ENCODE measurements at regions not wholly inside any gene's neighbourhood (a gene's known extent, or its start where the extent isn't known, plus 50 kb on each side); places are given as distances from the start of the nearest gene placed in this dataset.
A peak's percentile ranks its signal among the peaks of the same experiment; 100 is the strongest.

DNA sequence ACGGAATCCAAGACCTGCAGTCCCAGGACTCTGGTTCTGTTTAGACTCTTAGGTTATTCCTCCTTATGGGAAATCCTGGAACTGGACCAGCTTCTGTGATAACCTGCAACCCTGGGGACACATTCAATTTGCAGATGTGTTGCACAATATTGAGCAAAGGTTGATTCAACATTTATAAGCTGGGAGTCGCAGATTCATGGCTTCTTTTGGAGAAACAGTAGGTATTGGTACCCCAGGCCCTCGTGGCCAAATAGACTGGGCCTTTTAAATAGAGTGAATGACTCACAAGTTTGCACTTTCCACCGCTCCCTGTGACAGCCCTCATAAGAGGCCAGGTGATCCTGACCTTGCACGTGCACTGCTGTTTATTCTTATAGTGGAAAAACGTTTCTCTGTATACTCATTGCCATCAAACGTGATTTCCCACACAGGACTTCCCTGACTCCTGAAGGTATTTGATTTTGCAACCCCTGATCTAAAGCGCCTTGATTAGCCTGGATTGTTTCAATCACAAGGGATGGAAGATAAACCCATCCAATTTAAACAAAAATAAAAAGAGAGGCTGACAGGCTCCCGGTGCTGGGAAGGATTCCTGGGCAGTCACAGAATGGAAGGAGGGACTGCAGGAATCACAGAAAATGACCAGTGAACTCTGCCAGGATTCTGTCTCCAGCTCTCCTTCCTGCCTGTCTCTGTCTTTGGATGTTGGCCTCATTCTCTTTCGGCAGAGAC, 98.0 kb downstream of the VCPKMT start:
- Mint-ChIP-seq H3K9me3 (peaks cover 0 to 24% (median 3%) of the 10 kb centered on the region in 11 donors), H3K4me1 (peaks cover 18 to 56% (median 41%) of the 10 kb centered on the region in 7 donors), H3K4me3 (no peak overlapping the region), H3K27ac (no peak overlapping the region), H3K27me3 (no peaks in the 10 kb centered on the region), H3K36me3 (peaks cover 17 to 44% (median 32%) of the 10 kb centered on the region in 5 donors)
- ChIA-PET POLR2A (interaction anchor here (0.6 to 1.6 kb wide), 5 partner anchors 11 to 392 kb away, joined by 3 to 8 read pairs (median 4); no protein-coding TSS in a partner anchor), CTCF (no interaction called here)
- DNase-seq = no peak
- no peak overlapping the region for H3K27ac ChIP-seq (ENCODE audit: low read depth, low read length)
- H3K36me3 ChIP-seq (ENCODE audit: control insufficient read depth in 2 of 3, insufficient read depth in 3 of 3, low read length in 3 of 3) = peaks cover 0 to 6% (median 0%) of the 10 kb centered on the region in 3 experiments
- no peak for ATAC-seq
- no peak overlapping the region for H3K4me3 ChIP-seq (ENCODE audit: low read length)
- H3K27me3 ChIP-seq (ENCODE audit: control insufficient read depth in 2 of 2, insufficient read depth in 2 of 2, low read length in 2 of 2) = no peaks in the 10 kb centered on the region
- intact Hi-C loops (cut with micrococcal nuclease) = no loop called here
- peaks cover 0 to 9% (median 0%) of the 10 kb centered on the region in 3 experiments for H3K9me3 ChIP-seq (ENCODE audit: control insufficient read depth in 2 of 3, low read length in 3 of 3)
- H3K4me1 ChIP-seq (ENCODE audit: control insufficient read depth in 2 of 2, insufficient read depth in 2 of 2, low read length in 2 of 2) = peaks cover 4 to 5% of the 10 kb centered on the region in 2 donors

DNA sequence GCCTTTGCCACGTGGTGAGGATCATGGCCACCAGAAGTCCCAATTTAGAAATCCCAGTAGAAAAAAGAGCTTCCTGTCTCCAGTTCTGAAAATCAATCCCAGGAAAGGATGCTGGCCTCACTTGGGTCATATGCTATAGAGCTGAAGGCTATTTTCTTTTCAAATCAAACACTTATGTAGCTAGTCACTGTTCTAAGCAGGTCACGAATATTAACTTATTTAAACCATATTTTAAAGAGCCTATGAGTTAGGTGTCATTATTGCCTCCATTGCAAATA, 97.5 kb downstream of the VCPKMT start:
- ChIA-PET POLR2A (interaction anchor here (1.3 to 1.6 kb wide), 2 partner anchors 11 to 150 kb away, joined by 4 to 8 read pairs; no protein-coding TSS in a partner anchor), CTCF (no interaction called here)
- Histone ChIP-seq H3K36me3 (ENCODE audit: control insufficient read depth in 2 of 3, insufficient read depth in 3 of 3, low read length in 3 of 3) (peaks cover 0 to 6% (median 0%) of the 10 kb centered on the region in 3 experiments), H3K4me3 (ENCODE audit: low read length) (no peak overlapping the region), H3K27me3 (ENCODE audit: control insufficient read depth in 2 of 2, insufficient read depth in 2 of 2, low read length in 2 of 2) (no peaks in the 10 kb centered on the region), H3K27ac (ENCODE audit: low read depth, low read length) (no peak overlapping the region), H3K4me1 (ENCODE audit: control insufficient read depth in 2 of 2, insufficient read depth in 2 of 2, low read length in 2 of 2) (peaks cover 4 to 5% of the 10 kb centered on the region in 2 donors), H3K9me3 (ENCODE audit: control insufficient read depth in 2 of 3, low read length in 3 of 3) (peaks cover 0 to 9% (median 0%) of the 10 kb centered on the region in 3 experiments)
- peaks cover 0 to 27% (median 3%) of the 10 kb centered on the region in 11 donors for H3K9me3 Mint-ChIP-seq
- DNase-seq (no peak), ATAC-seq (no peak)
- intact Hi-C loops (cut with micrococcal nuclease) = no loop called here
- peaks cover 18 to 54% (median 44%) of the 10 kb centered on the region in 7 donors for H3K4me1 Mint-ChIP-seq
- peaks cover 18 to 49% (median 34%) of the 10 kb centered on the region in 5 donors for H3K36me3 Mint-ChIP-seq
- H3K4me3 Mint-ChIP-seq = no peak overlapping the region
- no peaks in the 10 kb centered on the region for H3K27me3 Mint-ChIP-seq
- no peak overlapping the region for H3K27ac Mint-ChIP-seq

DNA sequence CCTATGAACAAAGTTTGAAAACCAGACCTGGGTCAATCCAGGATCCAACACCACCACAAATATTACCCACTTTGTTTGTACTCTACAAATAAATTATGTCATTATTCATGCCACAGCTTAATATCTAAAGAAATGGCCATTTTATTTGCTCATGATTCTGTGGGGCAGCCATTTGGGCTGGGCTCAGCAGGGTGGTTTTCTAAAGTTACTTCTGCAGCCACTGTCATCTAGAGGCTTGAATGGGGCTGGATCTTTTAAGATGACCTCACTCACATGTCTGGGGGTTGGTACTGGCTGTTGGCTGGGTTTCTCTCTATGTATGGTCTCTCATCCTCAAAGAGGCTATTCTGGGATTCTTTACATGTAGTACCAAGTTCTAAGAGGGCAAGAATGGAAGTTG, 96.2 kb downstream of the VCPKMT start:
- POLR2A ChIA-PET = interaction anchor here (0.9 to 1.0 kb wide), 2 partner anchors 18 to 19 kb away, joined by 3 read pairs; no protein-coding TSS in a partner anchor
- Mint-ChIP-seq H3K36me3 (peaks cover 18 to 55% (median 39%) of the 10 kb centered on the region in 5 donors), H3K27ac (no peak overlapping the region)

DNA sequence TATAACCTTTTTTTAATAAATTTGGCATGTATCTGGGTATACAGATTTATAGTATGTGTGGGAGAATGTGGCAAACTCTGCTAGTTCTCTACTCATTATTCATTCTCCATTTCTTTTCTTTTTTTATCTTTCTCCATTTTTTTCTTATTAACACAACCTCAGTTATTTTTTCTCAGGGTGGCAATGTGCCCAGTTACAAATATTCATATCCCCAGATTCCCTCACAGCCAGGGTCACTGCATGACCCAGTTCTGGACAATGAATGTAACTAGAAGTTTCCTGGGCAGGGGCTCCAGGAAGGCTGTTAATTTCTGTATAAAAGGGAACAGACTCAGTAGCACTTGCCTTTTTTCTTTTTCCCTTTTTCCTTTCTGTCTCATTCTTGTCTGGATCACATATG, 95.6 kb downstream of the VCPKMT start:
- H3K9me3 Mint-ChIP-seq = peaks cover 4 to 33% (median 8%) of the 10 kb centered on the region in 11 donors
- DNase-seq (no peak), ATAC-seq (no peak)
- peaks cover 0 to 6% (median 0%) of the 10 kb centered on the region in 3 experiments for H3K36me3 ChIP-seq (ENCODE audit: control insufficient read depth in 2 of 3, insufficient read depth in 3 of 3, low read length in 3 of 3)
- H3K27me3 Mint-ChIP-seq = no peaks in the 10 kb centered on the region
- H3K27ac Mint-ChIP-seq = peak overlapping the region in 4 of 9 donors; percentile 3 to 81 (median 75)
- peak overlapping the region in 4 of 10 donors; percentile 45 to 68 (median 64) for H3K4me3 Mint-ChIP-seq
- CTCF ChIA-PET = no interaction called here
- peaks cover 24 to 60% (median 44%) of the 10 kb centered on the region in 5 donors for H3K36me3 Mint-ChIP-seq
- no peak overlapping the region for H3K4me3 ChIP-seq (ENCODE audit: low read length)
- intact Hi-C loops (cut with micrococcal nuclease) = loop anchor here (1.0 to 2.0 kb wide), 3 partner anchors 18 to 24 kb away; no protein-coding TSS in a partner anchor
- POLR2A ChIA-PET = interaction anchor here (1.0 to 1.6 kb wide), 2 partner anchors 17 to 18 kb away, joined by 3 to 5 read pairs; no protein-coding TSS in a partner anchor
- peaks cover 4 to 5% of the 10 kb centered on the region in 2 donors for H3K4me1 ChIP-seq (ENCODE audit: control insufficient read depth in 2 of 2, insufficient read depth in 2 of 2, low read length in 2 of 2)
- H3K27me3 ChIP-seq (ENCODE audit: control insufficient read depth in 2 of 2, insufficient read depth in 2 of 2, low read length in 2 of 2) = no peaks in the 10 kb centered on the region
- H3K4me1 Mint-ChIP-seq = peaks cover 12 to 49% (median 35%) of the 10 kb centered on the region in 7 donors
- no peak overlapping the region for H3K27ac ChIP-seq (ENCODE audit: low read depth, low read length)
- peaks cover 0 to 12% (median 0%) of the 10 kb centered on the region in 3 experiments for H3K9me3 ChIP-seq (ENCODE audit: control insufficient read depth in 2 of 3, low read length in 3 of 3)

More for the DNA sequence above, 96.2 kb downstream of the VCPKMT start:
- Mint-ChIP-seq H3K9me3 (peaks cover 0 to 27% (median 3%) of the 10 kb centered on the region in 11 donors), H3K27me3 (no peaks in the 10 kb centered on the region), H3K4me3 (no peak overlapping the region), H3K4me1 (peaks cover 13 to 54% (median 39%) of the 10 kb centered on the region in 7 donors)
- Histone ChIP-seq H3K36me3 (ENCODE audit: control insufficient read depth in 2 of 3, insufficient read depth in 3 of 3, low read length in 3 of 3) (peaks cover 0 to 6% (median 0%) of the 10 kb centered on the region in 3 experiments), H3K27me3 (ENCODE audit: control insufficient read depth in 2 of 2, insufficient read depth in 2 of 2, low read length in 2 of 2) (no peaks in the 10 kb centered on the region), H3K4me3 (ENCODE audit: low read length) (no peak overlapping the region), H3K27ac (ENCODE audit: low read depth, low read length) (no peak overlapping the region), H3K4me1 (ENCODE audit: control insufficient read depth in 2 of 2, insufficient read depth in 2 of 2, low read length in 2 of 2) (peaks cover 4 to 5% of the 10 kb centered on the region in 2 donors), H3K9me3 (ENCODE audit: control insufficient read depth in 2 of 3, low read length in 3 of 3) (peaks cover 0 to 9% (median 0%) of the 10 kb centered on the region in 3 experiments)
- intact Hi-C loops (cut with micrococcal nuclease) = loop anchor here (2.0 kb wide), 2 partner anchors 21 to 25 kb away; no protein-coding TSS in a partner anchor
- CTCF ChIA-PET = no interaction called here
- no peak for DNase-seq
- no peak for ATAC-seq

DNA sequence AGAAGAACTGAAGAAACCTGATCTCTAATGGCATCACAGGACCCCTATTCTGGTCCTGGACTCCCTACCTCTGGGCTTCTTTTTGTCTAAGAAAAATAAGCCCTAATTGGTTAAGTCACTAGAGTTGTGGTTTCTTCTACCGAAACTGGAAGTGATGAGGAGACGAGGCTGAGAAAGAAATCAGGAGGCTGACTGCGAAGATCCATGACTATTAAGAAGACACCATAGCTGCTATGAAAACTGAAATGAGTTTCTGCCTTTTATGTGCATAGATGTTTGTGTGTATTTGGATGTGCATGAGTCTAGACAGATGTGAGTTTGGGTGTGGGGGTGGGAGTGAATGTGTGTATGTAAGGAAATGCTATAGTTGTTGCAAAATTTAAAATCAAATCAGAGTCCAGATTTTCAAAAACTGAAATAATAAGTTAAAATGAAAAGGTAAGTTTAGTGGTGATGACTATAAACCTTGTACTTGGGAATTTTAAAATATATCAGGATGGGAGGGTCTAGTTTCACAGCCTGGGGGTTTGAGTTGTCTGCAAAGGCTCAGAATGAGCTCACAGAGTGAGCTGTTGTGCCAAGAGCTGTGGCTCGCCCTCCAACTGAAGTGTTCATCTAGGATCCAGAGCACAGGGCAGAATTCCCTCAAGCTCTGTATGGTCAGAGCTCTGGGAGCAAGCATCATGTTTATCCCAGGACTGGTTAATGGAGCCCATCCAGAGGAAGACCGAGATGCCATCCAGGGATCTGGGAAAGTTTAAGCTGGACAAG, 94.9 kb downstream of the VCPKMT start:
- Histone ChIP-seq H3K9me3 (ENCODE audit: control insufficient read depth in 2 of 3, low read length in 3 of 3) (peaks cover 0 to 15% (median 0%) of the 10 kb centered on the region in 3 experiments), H3K4me3 (ENCODE audit: low read length) (no peak overlapping the region), H3K27ac (ENCODE audit: low read depth, low read length) (no peak overlapping the region), H3K4me1 (ENCODE audit: control insufficient read depth in 2 of 2, insufficient read depth in 2 of 2, low read length in 2 of 2) (peaks cover under 1 to 5% of the 10 kb centered on the region in 2 donors), H3K27me3 (ENCODE audit: control insufficient read depth in 2 of 2, insufficient read depth in 2 of 2, low read length in 2 of 2) (no peaks in the 10 kb centered on the region), H3K36me3 (ENCODE audit: control insufficient read depth in 2 of 3, insufficient read depth in 3 of 3, low read length in 3 of 3) (peaks cover 0 to 6% (median 0%) of the 10 kb centered on the region in 3 experiments)
- Mint-ChIP-seq H3K9me3 (peaks cover 4 to 33% (median 10%) of the 10 kb centered on the region in 11 donors), H3K4me3 (peak overlapping the region in 9 of 10 donors; percentile 1 to 68 (median 49)), H3K27me3 (no peaks in the 10 kb centered on the region), H3K27ac (peak overlapping the region in 5 of 9 donors; percentile 0 to 81 (median 74)), H3K36me3 (peaks cover 25 to 58% (median 42%) of the 10 kb centered on the region in 5 donors), H3K4me1 (peaks cover 12 to 42% (median 28%) of the 10 kb centered on the region in 7 donors)
- DNase-seq (peak in 1 of 9 donors; percentile 23), ATAC-seq (no peak)
- POLR2A ChIA-PET = interaction anchor here (1.3 to 1.6 kb wide), 2 partner anchors 18 to 41 kb away, joined by 4 to 5 read pairs; no protein-coding TSS in a partner anchor
- CTCF ChIA-PET = interaction anchor here (0.8 to 1.0 kb wide), 2 partner anchors 17 to 82 kb away, joined by 4 to 5 read pairs; no protein-coding TSS in a partner anchor
- intact Hi-C loops (cut with micrococcal nuclease) = loop anchor here (1.0 to 2.0 kb wide), 3 partner anchors 17 to 23 kb away; no protein-coding TSS in a partner anchor

DNA sequence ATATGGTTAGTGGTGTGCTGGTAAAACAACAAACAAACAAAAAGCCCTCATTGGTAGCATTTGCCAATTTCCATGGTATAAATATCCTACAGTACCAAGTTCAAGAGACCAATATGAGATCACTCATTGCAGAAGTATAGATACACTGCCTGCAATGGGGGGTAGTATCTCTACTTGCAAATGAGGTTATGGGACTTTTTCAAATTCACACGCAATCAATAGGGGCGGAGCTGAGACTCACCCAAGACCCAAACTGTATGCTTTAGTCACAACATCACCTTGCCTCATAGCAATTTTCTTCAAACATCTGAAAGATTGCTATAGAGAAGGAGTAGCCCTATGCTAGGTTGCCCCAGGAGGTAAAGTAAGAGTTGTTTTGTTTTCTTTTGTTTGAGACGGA, 93.7 kb downstream of the VCPKMT start:
- Histone ChIP-seq H3K27me3 (ENCODE audit: control insufficient read depth in 2 of 2, insufficient read depth in 2 of 2, low read length in 2 of 2) (no peaks in the 10 kb centered on the region), H3K27ac (ENCODE audit: low read depth, low read length) (no peak overlapping the region), H3K36me3 (ENCODE audit: control insufficient read depth in 2 of 3, insufficient read depth in 3 of 3, low read length in 3 of 3) (peaks cover 0 to 6% (median 0%) of the 10 kb centered on the region in 3 experiments), H3K4me3 (ENCODE audit: low read length) (no peak overlapping the region), H3K4me1 (ENCODE audit: control insufficient read depth in 2 of 2, insufficient read depth in 2 of 2, low read length in 2 of 2) (peaks cover 0 to 5% of the 10 kb centered on the region in 2 donors), H3K9me3 (ENCODE audit: control insufficient read depth in 2 of 3, low read length in 3 of 3) (peaks cover 0 to 15% (median 0%) of the 10 kb centered on the region in 3 experiments)
- no peak for DNase-seq
- ATAC-seq = no peak
- ChIA-PET POLR2A (interaction anchor here (0.6 to 1.6 kb wide), 3 partner anchors 19 to 125 kb away, joined by 3 to 5 read pairs (median 4); no protein-coding TSS in a partner anchor), CTCF (no interaction called here)
- intact Hi-C loops (cut with micrococcal nuclease) = no loop called here
- Mint-ChIP-seq H3K27ac (no peak overlapping the region), H3K4me3 (no peak overlapping the region), H3K27me3 (no peaks in the 10 kb centered on the region), H3K36me3 (peaks cover 25 to 63% (median 47%) of the 10 kb centered on the region in 5 donors), H3K9me3 (peaks cover 4 to 33% (median 10%) of the 10 kb centered on the region in 11 donors), H3K4me1 (peaks cover 9 to 41% (median 23%) of the 10 kb centered on the region in 7 donors)

All from naive thymus-derived CD4-positive, alpha-beta T cell (primary cell).